ENCODE measurements at regions not wholly inside any gene's neighbourhood (a gene's known extent, or its start where the extent isn't known, plus 50 kb on each side); places are given as distances from the start of the nearest gene placed in this dataset.
A peak's percentile ranks its signal among the peaks of the same experiment; 100 is the strongest.
"Not testable (repeated sequence)": the region's sequence is repeated elsewhere in the genome, so short reads cannot be mapped to it uniquely, and the experiment has no call there.

- DNase-seq; ATAC-seq (ENCODE audit: poor library complexity); intact Hi-C loops (cut with DNase I): not testable (repeated sequence)
Observed at GRCh38 chr2:181737302-181737701, 57.0 kb upstream of the NEUROD1 start.

- ATAC-seq (ENCODE audit: poor library complexity) (no peak), DNase-seq (no peak)
- intact Hi-C loops (cut with DNase I): no loop called here
Observed at GRCh38 chr2:181738074-181738473, 57.8 kb upstream of the NEUROD1 start.

- intact Hi-C loops (cut with DNase I): no loop called here
- DNase-seq: no peak
- ATAC-seq (ENCODE audit: poor library complexity): no peak
Observed at GRCh38 chr2:181738563-181738962, 58.2 kb upstream of the NEUROD1 start.

- DNase-seq: no peak
- intact Hi-C loops (cut with DNase I): loop anchor here (2.0 to 10.0 kb wide), 3 partner anchors 151 to 333 kb away; partner anchors contain the start of gene ITPRID2
- no peak for ATAC-seq (ENCODE audit: poor library complexity)
Observed at GRCh38 chr2:181741756-181742155, 61.4 kb upstream of the NEUROD1 start.

GRCh38 chr2:181742361-181742760 is 62.0 kb upstream of the NEUROD1 start:
- no peak for DNase-seq
- intact Hi-C loops (cut with DNase I): loop anchor here (2.0 to 10.0 kb wide), 3 partner anchors 150 to 332 kb away; partner anchors contain the start of gene ITPRID2
- no peak for ATAC-seq (ENCODE audit: poor library complexity)

GRCh38 chr2:181742922-181743722 is 62.8 kb upstream of the NEUROD1 start:
- DNase-seq: no peak

GRCh38 chr2:181743723-181744031 is 63.4 kb upstream of the NEUROD1 start:
- intact Hi-C loops (cut with DNase I): loop anchor here (2.0 to 10.0 kb wide), 3 partner anchors 149 to 331 kb away; partner anchors contain the start of gene ITPRID2
- ATAC-seq (ENCODE audit: poor library complexity) (no peak), DNase-seq (no peak)

More at GRCh38 chr2:181742922-181743722, 62.8 kb upstream of the NEUROD1 start:
- peak; percentile 63 for ATAC-seq (ENCODE audit: poor library complexity)
- intact Hi-C loops (cut with DNase I): loop anchor here (2.0 to 10.0 kb wide), 3 partner anchors 149 to 332 kb away; partner anchors contain the start of gene ITPRID2

GRCh38 chr2:181745796-181746540 is 65.7 kb upstream of the NEUROD1 start:
- no peak for ATAC-seq (ENCODE audit: poor library complexity)
- no peak for DNase-seq
- intact Hi-C loops (cut with DNase I): loop anchor here (10.0 kb wide), 1 partner anchor 329 kb away; no protein-coding TSS in a partner anchor

GRCh38 chr2:181746844-181747243 is 66.5 kb upstream of the NEUROD1 start:
- DNase-seq (no peak), ATAC-seq (ENCODE audit: poor library complexity) (no peak)
- intact Hi-C loops (cut with DNase I): loop anchor here (10.0 kb wide), 1 partner anchor 328 kb away; no protein-coding TSS in a partner anchor

- DNase-seq: no peak
- intact Hi-C loops (cut with DNase I): no loop called here
- no peak for ATAC-seq (ENCODE audit: poor library complexity)
Observed at GRCh38 chr2:181750305-181750704, 70.0 kb upstream of the NEUROD1 start.

- ATAC-seq (ENCODE audit: poor library complexity) (no peak), DNase-seq (no peak)
- intact Hi-C loops (cut with DNase I): no loop called here
Observed at GRCh38 chr2:181751266-181752030, 71.1 kb upstream of the NEUROD1 start.

GRCh38 chr2:181752301-181752700 is 72.0 kb upstream of the NEUROD1 start:
- intact Hi-C loops (cut with DNase I): no loop called here
- DNase-seq (no peak), ATAC-seq (ENCODE audit: poor library complexity) (no peak)

- no peak for DNase-seq
- no peak for ATAC-seq (ENCODE audit: poor library complexity)
- intact Hi-C loops (cut with DNase I): no loop called here
Observed at GRCh38 chr2:181753686-181754085, 73.4 kb upstream of the NEUROD1 start.

- no peak for DNase-seq
- intact Hi-C loops (cut with DNase I): no loop called here
- ATAC-seq (ENCODE audit: poor library complexity): no peak
Observed at GRCh38 chr2:181754105-181754504, 73.8 kb upstream of the NEUROD1 start.

GRCh38 chr2:181755181-181755580 is 74.9 kb upstream of the NEUROD1 start:
- ATAC-seq (ENCODE audit: poor library complexity): no peak
- DNase-seq: no peak
- intact Hi-C loops (cut with DNase I): no loop called here

GRCh38 chr2:181760521-181760920 is 80.2 kb upstream of the NEUROD1 start:
- ATAC-seq (ENCODE audit: poor library complexity) (no peak), DNase-seq (no peak)
- intact Hi-C loops (cut with DNase I): no loop called here

GRCh38 chr2:181761175-181761574 is 80.9 kb upstream of the NEUROD1 start:
- intact Hi-C loops (cut with DNase I): no loop called here
- ATAC-seq (ENCODE audit: poor library complexity): no peak
- no peak for DNase-seq

- intact Hi-C loops (cut with DNase I): no loop called here
- ATAC-seq (ENCODE audit: poor library complexity): no peak
- no peak for DNase-seq
Observed at GRCh38 chr2:181762000-181762399, 81.7 kb upstream of the NEUROD1 start.

- DNase-seq: no peak
- intact Hi-C loops (cut with DNase I): no loop called here
- ATAC-seq (ENCODE audit: poor library complexity): no peak
Observed at GRCh38 chr2:181762848-181763247, 82.5 kb upstream of the NEUROD1 start.

Measured in Right ventricle myocardium superior (tissue), 1 donor.